HCT116 (cell line): ENCODE measurements at regions not wholly inside any gene's neighbourhood (a gene's known extent, or its start where the extent isn't known, plus 50 kb on each side); places are given as distances from the start of the nearest gene placed in this dataset.

Source experiments
- ATAC-seq: fragments of 200-7000 bp; cut with Tn5 transposase; 2 replicates; pipeline ENCODE4 v1.9.1; 2020; ENCODE audit warnings: mild to moderate bottlenecking, moderate library complexity
- BruUV-seq: library from RNA; stranded (reverse); fragments of 400-500 nt; replicated peaks from 2 replicates; lab custom pipeline; 2021; lab: Mats Ljungman, UMichigan
- CTCF ChIA-PET: fragments of 300-600 bp; sonication (Branson Sonifier 250); formaldehyde crosslinking; loops from one replicate; lab custom pipeline; 2021; ENCODE audit warnings: antibody characterized with exemption; lab: Charles Lee
- POLR2A ChIA-PET: fragments of 300-600, 350-600 bp; sonication (Branson Sonifier 250); formaldehyde crosslinking; loops from one replicate; lab custom pipeline; 2021; ENCODE audit warnings: antibody characterized with exemption; lab: Charles Lee
- RAD21 ChIA-PET, 2 experiments: fragments of 300-600 bp; sonication (Branson Sonifier 250); formaldehyde crosslinking; loops; one replicate each; lab custom pipeline; 2023; ENCODE audit warnings: low total read pairs in 2 of 2; ENCODE audit not compliant: uncharacterized antibody in 2 of 2, unreplicated experiment in 2 of 2, low non-redundant PET in 1 of 2; lab: Charles Lee
- DNase-seq: peaks from one replicate; pipeline ENCODE4 v3.0.0-alpha.2; 2010; ENCODE audit warnings: low read depth, low spot score
- H2AFZ ChIP-seq: fragments of 200-600 bp; shearing (Covaris generic), sonication (generic); 2 replicates; pipeline ENCODE4 v1.6.1; 2017; ENCODE audit warnings: low read depth, mixed run types, mixed read lengths, antibody characterized with exemption, low read length; ENCODE audit not compliant: poor library complexity, severe bottlenecking
- H3K27ac ChIP-seq: 2 replicates; pipeline ENCODE4 v1.5.1; 2012; ENCODE audit warnings: low read depth, low read length
- H3K27me3 ChIP-seq: fragments of 200-600 bp; sonication (generic); 2 replicates; pipeline ENCODE4 v1.6.1; 2016; ENCODE audit warnings: mixed run types, low read length, mixed read lengths; ENCODE audit not compliant: insufficient read depth
- H3K36me3 ChIP-seq, 2 experiments: fragments of 200-500 bp in 1 of 2; fragments of 200-600 bp in 1 of 2; sonication (Bioruptor generic) in 1 of 2; sonication (generic) in 1 of 2; 2 replicates each; pipeline versions ENCODE4 v1.5.1 to v1.6.1; 2014 to 2016; ENCODE audit warnings: low read length in 2 of 2, inconsistent platforms in 1 of 2, mixed read lengths in 1 of 2, mixed run types in 1 of 2; ENCODE audit not compliant: insufficient read depth in 2 of 2, control insufficient read depth in 1 of 2
- H3K4me1 ChIP-seq, 2 experiments: fragments of 200-600 bp in 1 of 2; sonication (generic) in 1 of 2; 2 replicates each; pipeline versions ENCODE4 v1.5.1 to v1.6.1; 2012 to 2017; ENCODE audit warnings: low read length in 2 of 2, inconsistent platforms in 1 of 2, mild to moderate bottlenecking in 1 of 2, mixed read lengths in 1 of 2, mixed run types in 1 of 2, moderate library complexity in 1 of 2; ENCODE audit not compliant: insufficient read depth in 2 of 2, control insufficient read depth in 1 of 2
- H3K4me2 ChIP-seq: fragments of 200-600 bp; sonication (generic); 2 replicates; pipeline ENCODE4 v1.6.1; 2017; ENCODE audit warnings: mixed run types, low read length, mixed read lengths
- H3K4me3 ChIP-seq, 2 experiments: fragments of 200-600 bp in 1 of 2; sonication (generic) in 1 of 2; replicated peaks in 1 of 2; 2 replicates each; pipeline ENCODE4 v1.5.1; 2011 to 2016; ENCODE audit warnings: low read length in 2 of 2, control low read depth in 1 of 2, low read depth in 1 of 2, mild to moderate bottlenecking in 1 of 2, mixed read lengths in 1 of 2, mixed run types in 1 of 2
- H3K79me2 ChIP-seq: fragments of 200-600 bp; sonication (generic); 2 replicates; pipeline ENCODE4 v1.6.1; 2017; ENCODE audit warnings: mild to moderate bottlenecking, mixed run types, low read length, moderate library complexity, mixed read lengths; ENCODE audit not compliant: insufficient read depth
- H3K9ac ChIP-seq: fragments of 200-600 bp; sonication (generic); 2 replicates; pipeline ENCODE4 v1.6.1; 2016; ENCODE audit warnings: low read length, mixed read lengths
- H3K9me2 ChIP-seq: fragments of 200-600 bp; sonication (generic), shearing (Covaris generic); 2 replicates; pipeline ENCODE4 v1.6.1; 2017; ENCODE audit warnings: mixed run types, mild to moderate bottlenecking, moderate library complexity; ENCODE audit not compliant: insufficient read depth
- H3K9me3 ChIP-seq, 2 experiments: fragments of 200-500 bp in 1 of 2; fragments of 200-600 bp in 1 of 2; sonication (Bioruptor generic) in 1 of 2; sonication (generic) in 1 of 2; 2 replicates each; pipeline ENCODE4 v1.6.1; 2014 to 2017; ENCODE audit warnings: low read length in 2 of 2, mixed read lengths in 2 of 2, inconsistent platforms in 1 of 2, low read depth in 1 of 2, mild to moderate bottlenecking in 1 of 2, mixed run types in 1 of 2, moderate library complexity in 1 of 2; ENCODE audit not compliant: control insufficient read depth in 1 of 2, insufficient read depth in 1 of 2
- H4K20me1 ChIP-seq: fragments of 200-600 bp; sonication (generic), shearing (Covaris generic); 2 replicates; pipeline ENCODE4 v1.6.1; 2017; ENCODE audit warnings: mixed run types, mild to moderate bottlenecking, moderate library complexity; ENCODE audit not compliant: insufficient read depth
- EGR1 ChIP-seq: IDR thresholded peaks from 2 replicates; pipeline ENCODE4 v1.6.1; 2012; ENCODE audit warnings: low read depth
- EZH2 ChIP-seq: fragments of 200-600 bp; sonication (generic); IDR thresholded peaks from 2 replicates; pipeline ENCODE4 v1.6.1; 2017; ENCODE audit warnings: antibody characterized with exemption, mixed run types
- EZH2phosphoT487 ChIP-seq: fragments of 200-600 bp; IDR thresholded peaks from 2 replicates; pipeline ENCODE4 v1.6.1; 2018; ENCODE audit warnings: antibody characterized with exemption, borderline replicate concordance
- FOSL1 ChIP-seq: IDR thresholded peaks from 2 replicates; pipeline ENCODE4 v1.6.1; 2012; ENCODE audit warnings: low read depth
- SIN3A ChIP-seq: IDR thresholded peaks from 2 replicates; pipeline ENCODE4 v1.6.1; 2012; ENCODE audit warnings: low read depth
- TCF7L2 ChIP-seq: IDR thresholded peaks from 2 replicates; pipeline ENCODE4 v1.7.0; 2011; ENCODE audit warnings: borderline replicate concordance, inconsistent platforms; ENCODE audit not compliant: insufficient read depth, insufficient read length; ENCODE audit errors: extremely low read depth
- ZFX ChIP-seq: fragments of 450-650 bp; IDR thresholded peaks from 2 replicates; pipeline ENCODE4 v1.6.1; 2017
- ZNF274 ChIP-seq: fragments of 200-500 bp; sonication (Bioruptor generic); IDR thresholded peaks from 2 replicates; pipeline ENCODE4 v1.6.1; 2014; ENCODE audit warnings: mild to moderate bottlenecking, low read depth, low read length, inconsistent platforms
- intact Hi-C: fragments of 100-400 bp; cut with micrococcal nuclease; formaldehyde crosslinking; loops from 2 replicates; pipeline ENCODE4 v1.10.0; 2022
- TF ChIP-seq, protein P1 (sequence below): IDR thresholded peaks from 2 replicates; pipeline ENCODE4 v1.6.1; 2011; ENCODE audit warnings: mild to moderate bottlenecking, low read length, moderate library complexity; ENCODE audit not compliant: insufficient replicate concordance; ENCODE audit errors: extremely low read depth
- TF ChIP-seq, protein P2 (sequence below): IDR thresholded peaks from 2 replicates; pipeline ENCODE4 v1.6.1; 2012; ENCODE audit warnings: low read depth

DNA sequence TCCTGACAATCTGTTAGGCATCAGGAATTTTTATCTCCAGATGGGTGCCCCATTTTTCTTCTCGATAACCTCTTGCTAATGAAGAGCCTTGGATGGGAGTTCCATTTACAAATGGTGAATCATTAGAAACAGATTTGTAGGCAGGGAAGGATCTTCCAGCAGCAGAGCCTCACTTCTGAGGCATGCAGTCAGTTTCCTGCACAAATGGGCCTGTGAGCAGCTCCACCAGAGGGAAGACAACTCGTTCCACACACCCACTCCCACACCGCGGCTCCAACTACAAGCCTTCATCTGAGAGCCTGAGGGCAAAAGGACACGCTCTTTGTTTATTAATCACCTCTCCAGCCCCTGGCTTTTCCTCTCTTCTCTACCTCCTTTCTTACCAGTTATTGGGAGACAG, 108.5 kb downstream of the CTAGE1 start:
- BruUV-seq, result no TSS peak
- Histone ChIP-seq H2AFZ (no peak overlapping the region), H4K20me1 (no peaks in the 10 kb centered on the region), H3K36me3 (no peaks in the 10 kb centered on the region), H3K9me2 (no peaks in the 10 kb centered on the region), H3K4me3 (no peak overlapping the region), H3K4me1 (no peaks in the 10 kb centered on the region), H3K9me3 (no peaks in the 10 kb centered on the region), H3K27ac (no peak overlapping the region), H3K79me2 (no peaks in the 10 kb centered on the region), H3K9ac (no peak overlapping the region), H3K4me2 (no peak overlapping the region), H3K27me3 (no peaks in the 10 kb centered on the region)
- RAD21 ChIA-PET, result no interaction called here
- no peak for DNase-seq
- POLR2A ChIA-PET, result no interaction called here
- TF ChIP-seq, protein P1, sequence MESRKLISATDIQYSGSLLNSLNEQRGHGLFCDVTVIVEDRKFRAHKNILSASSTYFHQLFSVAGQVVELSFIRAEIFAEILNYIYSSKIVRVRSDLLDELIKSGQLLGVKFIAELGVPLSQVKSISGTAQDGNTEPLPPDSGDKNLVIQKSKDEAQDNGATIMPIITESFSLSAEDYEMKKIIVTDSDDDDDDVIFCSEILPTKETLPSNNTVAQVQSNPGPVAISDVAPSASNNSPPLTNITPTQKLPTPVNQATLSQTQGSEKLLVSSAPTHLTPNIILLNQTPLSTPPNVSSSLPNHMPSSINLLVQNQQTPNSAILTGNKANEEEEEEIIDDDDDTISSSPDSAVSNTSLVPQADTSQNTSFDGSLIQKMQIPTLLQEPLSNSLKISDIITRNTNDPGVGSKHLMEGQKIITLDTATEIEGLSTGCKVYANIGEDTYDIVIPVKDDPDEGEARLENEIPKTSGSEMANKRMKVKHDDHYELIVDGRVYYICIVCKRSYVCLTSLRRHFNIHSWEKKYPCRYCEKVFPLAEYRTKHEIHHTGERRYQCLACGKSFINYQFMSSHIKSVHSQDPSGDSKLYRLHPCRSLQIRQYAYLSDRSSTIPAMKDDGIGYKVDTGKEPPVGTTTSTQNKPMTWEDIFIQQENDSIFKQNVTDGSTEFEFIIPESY, result no peak
- TF ChIP-seq SIN3A (no peak), EGR1 (no peak), FOSL1 (no peak), EZH2phosphoT487 (no peak), TCF7L2 (no peak), ZFX (no peak), ZNF274 (no peak), EZH2 (no peak)
- TF ChIP-seq, protein P2, sequence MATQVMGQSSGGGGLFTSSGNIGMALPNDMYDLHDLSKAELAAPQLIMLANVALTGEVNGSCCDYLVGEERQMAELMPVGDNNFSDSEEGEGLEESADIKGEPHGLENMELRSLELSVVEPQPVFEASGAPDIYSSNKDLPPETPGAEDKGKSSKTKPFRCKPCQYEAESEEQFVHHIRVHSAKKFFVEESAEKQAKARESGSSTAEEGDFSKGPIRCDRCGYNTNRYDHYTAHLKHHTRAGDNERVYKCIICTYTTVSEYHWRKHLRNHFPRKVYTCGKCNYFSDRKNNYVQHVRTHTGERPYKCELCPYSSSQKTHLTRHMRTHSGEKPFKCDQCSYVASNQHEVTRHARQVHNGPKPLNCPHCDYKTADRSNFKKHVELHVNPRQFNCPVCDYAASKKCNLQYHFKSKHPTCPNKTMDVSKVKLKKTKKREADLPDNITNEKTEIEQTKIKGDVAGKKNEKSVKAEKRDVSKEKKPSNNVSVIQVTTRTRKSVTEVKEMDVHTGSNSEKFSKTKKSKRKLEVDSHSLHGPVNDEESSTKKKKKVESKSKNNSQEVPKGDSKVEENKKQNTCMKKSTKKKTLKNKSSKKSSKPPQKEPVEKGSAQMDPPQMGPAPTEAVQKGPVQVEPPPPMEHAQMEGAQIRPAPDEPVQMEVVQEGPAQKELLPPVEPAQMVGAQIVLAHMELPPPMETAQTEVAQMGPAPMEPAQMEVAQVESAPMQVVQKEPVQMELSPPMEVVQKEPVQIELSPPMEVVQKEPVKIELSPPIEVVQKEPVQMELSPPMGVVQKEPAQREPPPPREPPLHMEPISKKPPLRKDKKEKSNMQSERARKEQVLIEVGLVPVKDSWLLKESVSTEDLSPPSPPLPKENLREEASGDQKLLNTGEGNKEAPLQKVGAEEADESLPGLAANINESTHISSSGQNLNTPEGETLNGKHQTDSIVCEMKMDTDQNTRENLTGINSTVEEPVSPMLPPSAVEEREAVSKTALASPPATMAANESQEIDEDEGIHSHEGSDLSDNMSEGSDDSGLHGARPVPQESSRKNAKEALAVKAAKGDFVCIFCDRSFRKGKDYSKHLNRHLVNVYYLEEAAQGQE, result no peak
- CTCF ChIA-PET, result no interaction called here
- intact Hi-C loops, result no loop called here
- no peak for ATAC-seq
